Small intestine (tissue), 7 donors: ENCODE measurements at regions not wholly inside any gene's neighbourhood (a gene's known extent, or its start where the extent isn't known, plus 50 kb on each side); places are given as distances from the start of the nearest gene placed in this dataset.

Source experiments
- DNase-seq, 2 donors: peaks; one replicate each; pipeline versions ENCODE4 v3.0.0 to v3.0.0-alpha.2; 2013
- FAIRE-seq: peaks from 2 replicates; lab custom pipeline; 2012; peaks lifted over from hg19 to GRCh38; lab: Jason Lieb, UNC
- H3K27ac ChIP-seq, 3 donors: one replicate each; pipeline ENCODE4 v1.5.1; 2013; ENCODE audit warnings: low read length in 2 of 3, mild to moderate bottlenecking in 2 of 3, control low read depth in 1 of 3, inconsistent platforms in 1 of 3, low read depth in 1 of 3, moderate library complexity in 1 of 3
- H3K27me3 ChIP-seq, 3 donors: one replicate each; pipeline ENCODE4 v1.6.1; 2013; ENCODE audit warnings: low read length in 3 of 3, inconsistent platforms in 1 of 3; ENCODE audit not compliant: control insufficient read depth in 3 of 3, insufficient read depth in 3 of 3
- H3K36me3 ChIP-seq, 3 donors: one replicate each; pipeline ENCODE4 v1.6.1; 2013; ENCODE audit warnings: low read length in 3 of 3, inconsistent platforms in 1 of 3, low read depth in 1 of 3, mild to moderate bottlenecking in 1 of 3, moderate library complexity in 1 of 3; ENCODE audit not compliant: control insufficient read depth in 3 of 3, insufficient read depth in 2 of 3
- H3K4me1 ChIP-seq, 3 donors: one replicate each; pipeline ENCODE4 v1.6.1; 2013; ENCODE audit warnings: low read length in 2 of 3, inconsistent platforms in 1 of 3, low read depth in 1 of 3, mild to moderate bottlenecking in 1 of 3, moderate library complexity in 1 of 3; ENCODE audit not compliant: control insufficient read depth in 3 of 3, insufficient read depth in 2 of 3
- H3K4me3 ChIP-seq, 3 donors: one replicate each; pipeline ENCODE4 v1.5.1; 2013; ENCODE audit warnings: low read length in 3 of 3, control low read depth in 1 of 3, inconsistent platforms in 1 of 3, low read depth in 1 of 3, mild to moderate bottlenecking in 1 of 3, moderate library complexity in 1 of 3
- H3K9me3 ChIP-seq, 2 donors: one replicate each; pipeline ENCODE4 v1.6.1; 2013; ENCODE audit warnings: low read depth in 1 of 2, low read length in 1 of 2; ENCODE audit not compliant: control insufficient read depth in 2 of 2, insufficient read depth in 1 of 2
- WGBS, 3 donors: extraction: QIAGEN DNeasy Blood & Tissue Kit; methylation state at CpG; one replicate each; pipeline ENCODE4 v1.1.7; 2013; 5-methylcytosine and 5-hydroxymethylcytosine counted together
- donor health status: healthy with polysubstance abuse.
- donor health status: control.
- donor health status: control.
- donor health status: Bipolar disorder and iron deficiency.
- donor health status: healthy.

DNA sequence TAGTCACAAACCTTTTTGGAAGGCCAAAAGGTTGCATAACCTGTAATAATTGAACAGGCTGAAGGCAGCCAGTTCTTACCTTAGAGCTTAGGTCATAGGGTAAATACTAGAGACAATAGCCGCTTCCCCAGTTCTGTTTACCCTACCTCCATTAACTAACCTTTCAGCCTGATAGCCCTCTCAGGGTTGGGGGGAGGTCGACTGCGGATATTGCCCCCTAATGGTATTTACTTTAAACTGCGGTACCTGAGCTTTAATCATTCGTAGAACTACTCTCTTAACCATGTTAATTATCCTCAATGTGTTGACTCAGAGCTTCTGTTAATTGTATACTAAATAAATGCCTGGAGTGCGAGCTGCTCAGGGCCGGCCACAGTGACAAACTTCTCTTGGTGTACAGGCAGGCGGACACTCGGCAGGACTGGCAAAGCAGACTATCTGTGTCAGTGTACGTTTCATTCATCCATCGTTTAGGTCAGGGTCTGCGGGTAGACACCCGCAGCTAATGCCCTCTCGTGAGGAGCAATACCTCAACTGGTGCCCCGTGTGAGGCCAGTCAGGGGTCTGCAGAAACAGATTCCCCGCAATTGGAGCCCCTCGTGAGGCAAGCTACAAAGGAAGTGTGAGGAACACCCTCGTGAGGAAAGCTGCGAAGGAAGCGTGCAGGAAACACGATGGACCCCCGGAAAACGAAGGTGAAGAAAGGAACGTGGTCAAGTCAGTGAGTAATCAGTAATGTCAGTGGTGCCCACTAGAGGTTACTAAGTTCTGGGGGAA is 115.3 kb upstream of the SCN7A start:
- Histone ChIP-seq H3K27ac (no peak overlapping the region), H3K4me1 (no peaks in the 10 kb centered on the region), H3K36me3 (no peaks in the 10 kb centered on the region), H3K4me3 (no peak overlapping the region), H3K9me3 (no peaks in the 10 kb centered on the region), H3K27me3 (peaks cover 0 to 1% (median 0%) of the 10 kb centered on the region in 3 donors)
- WGBS, 3 donors, result 57 to 67% (median 65%) methylated on average over 24 of the region's 24 CpGs
- FAIRE-seq (no peak), DNase-seq (no peak)

DNA sequence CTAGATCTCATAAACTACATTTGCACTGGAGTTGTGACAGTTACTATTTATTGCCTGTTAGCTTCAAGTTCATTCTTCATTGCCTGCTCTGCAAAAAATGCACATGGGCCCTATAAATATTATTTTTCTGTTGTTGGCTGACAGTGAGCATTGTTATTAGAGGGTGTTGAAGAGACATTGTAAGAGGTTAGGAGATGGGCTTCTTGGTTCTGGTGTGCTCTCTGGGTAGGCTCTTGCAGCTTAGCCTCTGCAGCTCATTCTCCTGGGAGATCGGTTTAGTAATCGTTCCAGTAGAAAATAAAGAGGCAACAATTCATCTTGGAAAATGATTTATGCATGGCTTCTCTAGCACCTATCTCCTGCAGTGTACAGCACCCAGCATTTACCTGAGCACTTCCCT is 113.8 kb upstream of the SCN7A start:
- Histone ChIP-seq H3K4me1 (no peaks in the 10 kb centered on the region), H3K9me3 (no peaks in the 10 kb centered on the region), H3K4me3 (no peak overlapping the region), H3K27me3 (peaks cover 0 to 1% (median 0%) of the 10 kb centered on the region in 3 donors), H3K36me3 (no peaks in the 10 kb centered on the region), H3K27ac (no peak overlapping the region)
- no peak for DNase-seq
- 90 to 94% (median 91%) methylated on average over 2 of the region's 2 CpGs for WGBS, 3 donors
- FAIRE-seq, result no peak

DNA sequence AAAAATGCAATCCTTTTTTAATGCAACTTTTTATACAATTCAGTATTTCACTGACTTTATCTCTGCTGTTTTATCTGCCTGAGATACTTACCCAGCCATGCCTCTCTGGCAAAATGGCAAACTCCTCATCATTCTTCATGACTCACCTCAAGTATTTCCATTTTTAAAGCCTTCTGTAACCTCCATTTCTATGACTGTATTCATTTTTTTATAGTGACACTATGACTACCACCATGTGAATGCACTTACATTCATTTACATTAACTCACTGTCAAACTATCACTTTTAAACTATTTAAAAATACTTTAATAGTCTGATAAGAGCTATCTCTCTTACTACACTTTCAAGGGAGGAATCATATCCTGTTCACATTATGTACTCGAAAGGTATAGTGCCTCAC is 99.4 kb upstream of the SCN7A start:
- Histone ChIP-seq H3K27me3 (no peaks in the 10 kb centered on the region), H3K27ac (no peak overlapping the region), H3K9me3 (peaks cover 0 to 8% of the 10 kb centered on the region in 2 donors), H3K36me3 (no peaks in the 10 kb centered on the region), H3K4me1 (no peaks in the 10 kb centered on the region), H3K4me3 (no peak overlapping the region)
- FAIRE-seq (no peak), DNase-seq (no peak)
- WGBS, 3 donors, result 81 to 87% (median 81%) methylated on average over 1 of the region's 1 CpG

DNA sequence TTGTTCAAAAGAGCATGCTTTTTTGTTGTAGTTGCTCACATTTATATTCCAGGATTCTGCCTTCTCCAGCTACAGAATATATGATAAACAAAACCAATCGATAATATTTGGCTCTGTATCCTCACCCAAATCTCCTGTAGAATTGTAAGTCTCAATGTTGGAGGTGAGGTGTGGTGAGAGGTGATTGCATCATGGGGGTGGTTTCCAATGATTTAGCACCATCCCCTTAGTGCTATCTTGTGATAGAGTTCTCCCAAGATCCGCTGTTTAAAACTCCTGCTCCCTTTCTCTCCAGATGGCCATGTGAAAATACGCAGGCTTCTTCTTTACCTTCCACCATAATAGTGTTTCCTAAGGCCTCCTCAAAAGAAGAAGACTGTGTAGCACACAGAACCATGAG is 98.7 kb upstream of the SCN7A start:
- DNase-seq (no peak), FAIRE-seq (no peak)
- Histone ChIP-seq H3K4me3 (no peak overlapping the region), H3K36me3 (no peaks in the 10 kb centered on the region), H3K27me3 (no peaks in the 10 kb centered on the region), H3K27ac (no peak overlapping the region), H3K9me3 (peaks cover 0 to 3% of the 10 kb centered on the region in 2 donors), H3K4me1 (no peaks in the 10 kb centered on the region)
- WGBS, 3 donors, result 90 to 95% (median 92%) methylated on average over 3 of the region's 3 CpGs

DNA sequence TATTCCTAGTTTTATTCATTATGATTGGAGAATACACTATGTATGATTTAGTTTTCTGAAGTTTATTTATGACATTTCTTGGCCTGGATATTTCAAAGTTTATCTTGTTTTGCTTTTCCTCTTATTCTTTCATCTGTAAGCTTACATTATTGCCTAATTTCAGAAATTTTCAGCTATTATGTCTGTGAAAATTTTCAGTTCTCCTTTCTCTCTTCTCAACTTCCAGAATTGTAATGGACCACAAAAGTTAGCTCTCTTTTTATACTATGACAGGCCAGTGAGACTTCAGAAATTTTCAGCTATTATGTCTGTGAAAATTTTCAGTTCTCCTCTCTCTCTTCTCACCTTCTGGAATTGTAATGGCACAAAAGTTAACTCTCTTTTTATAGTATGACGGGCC is 97.2 kb upstream of the SCN7A start:
- WGBS, 3 donors, result 0% methylated on average over 1 of the region's 1 CpG
- no peak for DNase-seq
- H3K36me3 ChIP-seq, result no peaks in the 10 kb centered on the region
- no peak overlapping the region for H3K27ac ChIP-seq
- FAIRE-seq, result no peak
- H3K4me3 ChIP-seq, result no peak overlapping the region
- no peaks in the 10 kb centered on the region for H3K27me3 ChIP-seq
- no peaks in the 10 kb centered on the region for H3K9me3 ChIP-seq
- H3K4me1 ChIP-seq, result no peaks in the 10 kb centered on the region

DNA sequence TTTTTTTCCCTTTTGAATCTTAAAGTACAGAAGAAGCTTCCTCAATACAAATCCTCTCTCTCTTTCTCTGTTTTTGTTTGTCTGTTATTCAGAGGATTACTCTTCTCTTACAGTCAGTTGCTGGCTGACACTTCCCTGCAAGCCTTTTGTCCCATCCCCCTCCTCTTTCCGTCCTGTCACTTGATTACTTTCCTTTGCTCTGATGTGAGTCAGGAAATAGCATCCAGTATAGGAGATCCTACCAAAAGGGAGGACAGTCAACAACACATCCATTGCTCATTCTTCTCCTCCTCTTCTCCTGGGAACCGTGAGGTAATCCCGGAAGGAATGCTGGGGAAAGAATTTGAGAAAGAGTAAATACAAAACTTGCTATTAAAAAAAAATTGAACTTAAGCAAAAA is 79.3 kb upstream of the SCN7A start:
- FAIRE-seq, result no peak
- Histone ChIP-seq H3K36me3 (no peaks in the 10 kb centered on the region), H3K27me3 (no peaks in the 10 kb centered on the region), H3K27ac (no peak overlapping the region), H3K9me3 (no peaks in the 10 kb centered on the region), H3K4me1 (no peaks in the 10 kb centered on the region), H3K4me3 (no peak overlapping the region)
- WGBS, 3 donors, result 38 to 42% (median 42%) methylated on average over 3 of the region's 3 CpGs
- no peak for DNase-seq

DNA sequence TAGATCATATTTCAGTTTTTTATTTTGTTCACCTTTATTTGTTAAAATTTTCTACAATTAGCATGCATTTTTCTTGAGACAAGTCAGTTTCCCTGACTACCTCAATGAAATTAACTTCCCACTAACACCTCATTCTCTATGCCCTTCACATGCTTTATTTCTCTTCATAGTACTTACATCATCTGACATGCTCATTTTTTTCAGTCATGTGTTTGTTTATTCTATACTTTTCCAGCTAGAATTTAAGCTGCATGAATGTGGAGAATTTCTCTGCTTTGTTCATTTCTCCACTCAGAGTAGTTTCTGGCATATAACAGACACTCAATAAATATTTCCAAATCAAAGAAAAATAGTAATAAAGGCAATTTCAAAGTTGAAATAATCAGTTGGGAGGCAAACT is 78.9 kb upstream of the SCN7A start:
- Histone ChIP-seq H3K4me3 (no peak overlapping the region), H3K27ac (no peak overlapping the region), H3K4me1 (no peaks in the 10 kb centered on the region), H3K27me3 (no peaks in the 10 kb centered on the region), H3K9me3 (no peaks in the 10 kb centered on the region), H3K36me3 (no peaks in the 10 kb centered on the region)
- no peak for FAIRE-seq
- no peak for DNase-seq

DNA sequence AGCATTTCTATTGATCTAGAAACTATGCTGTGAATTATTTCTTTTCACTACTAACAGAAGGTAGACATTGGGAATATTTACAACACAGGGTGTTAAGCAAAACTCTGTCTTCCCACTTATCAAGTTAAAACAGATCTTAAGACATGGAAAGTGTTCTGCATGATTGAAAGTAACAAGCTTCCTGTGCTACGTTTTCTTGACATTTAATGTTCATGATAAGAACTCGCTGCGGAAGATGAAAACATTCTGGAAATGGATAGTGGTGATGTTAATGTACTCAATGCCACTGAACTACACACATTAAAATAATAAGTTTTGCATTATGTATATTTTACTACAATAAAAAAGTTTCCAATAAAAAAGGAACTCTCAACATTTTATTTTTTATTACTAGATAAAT is 74.4 kb upstream of the SCN7A start:
- 44 to 66% (median 59%) methylated on average over 3 of the region's 3 CpGs for WGBS, 3 donors
- Histone ChIP-seq H3K9me3 (no peaks in the 10 kb centered on the region), H3K27ac (no peak overlapping the region), H3K27me3 (no peaks in the 10 kb centered on the region), H3K36me3 (no peaks in the 10 kb centered on the region), H3K4me1 (no peaks in the 10 kb centered on the region), H3K4me3 (no peak overlapping the region)
- DNase-seq (no peak), FAIRE-seq (no peak)

DNA sequence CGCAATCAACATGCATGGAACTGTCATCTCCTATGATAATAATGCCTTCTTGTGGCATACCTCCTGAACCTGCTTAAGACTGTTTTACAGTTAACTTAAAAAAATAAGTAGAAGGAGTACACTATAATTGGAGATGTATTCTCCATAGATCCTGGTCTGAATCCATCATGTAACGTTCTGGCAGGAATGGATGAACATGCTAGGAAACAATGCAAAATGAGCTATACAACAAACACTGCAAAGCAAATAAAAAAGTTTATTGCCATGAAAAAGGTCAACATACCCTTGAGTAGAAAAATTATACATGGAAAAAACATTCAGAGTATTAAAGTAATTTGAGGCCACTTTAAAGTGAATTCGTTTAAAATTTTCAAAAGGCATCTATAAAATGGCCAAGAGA is 71.5 kb upstream of the SCN7A start:
- Histone ChIP-seq H3K9me3 (no peaks in the 10 kb centered on the region), H3K4me1 (no peaks in the 10 kb centered on the region), H3K27ac (no peak overlapping the region), H3K36me3 (no peaks in the 10 kb centered on the region), H3K27me3 (no peaks in the 10 kb centered on the region), H3K4me3 (no peak overlapping the region)
- no peak for DNase-seq
- WGBS, 3 donors, result 83 to 90% (median 87%) methylated on average over 3 of the region's 3 CpGs
- no peak for FAIRE-seq
